ENCODE measurements at regions not wholly inside any gene's neighbourhood (a gene's known extent, or its start where the extent isn't known, plus 50 kb on each side); places are given as distances from the start of the nearest gene placed in this dataset.

DNA sequence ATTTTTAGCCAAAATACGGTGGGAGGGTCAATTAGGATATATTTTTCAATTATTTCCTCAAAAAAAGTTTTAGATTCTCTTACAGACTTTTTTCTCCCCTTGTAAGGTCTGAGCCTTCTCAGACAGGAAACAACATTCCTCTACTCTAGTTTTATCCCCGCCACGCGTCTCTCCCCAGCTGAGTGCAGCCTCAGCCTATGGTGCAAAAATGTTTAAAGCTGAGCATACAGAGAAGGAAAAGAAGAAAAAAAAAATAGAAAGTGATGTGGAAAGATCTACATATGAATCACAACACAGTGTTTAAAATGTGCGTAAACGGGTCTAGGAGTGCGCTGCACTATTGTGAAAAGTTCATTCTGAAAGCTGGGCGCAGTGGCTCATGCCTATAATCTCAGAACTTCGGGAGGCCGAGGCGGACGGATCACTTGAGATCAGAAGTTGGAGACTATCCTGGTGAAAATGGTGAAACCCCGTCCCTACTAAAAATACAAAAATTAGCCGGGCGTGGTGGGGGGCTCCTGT is 159.0 kb downstream of the TRIM27 start:
- H3K36me3 ChIP-seq (ENCODE audit: control insufficient read depth, insufficient read depth, low read length), result no peaks in the 10 kb centered on the region
- H3K27me3 ChIP-seq (ENCODE audit: control insufficient read depth, insufficient read depth, low read length), result peaks cover 40% of the 10 kb centered on the region
- no peak overlapping the region for H3K4me3 ChIP-seq (ENCODE audit: low read depth, low read length)
- no peaks in the 10 kb centered on the region for H3K4me1 ChIP-seq (ENCODE audit: control insufficient read depth, insufficient read depth, low read length, poor library complexity, severe bottlenecking)
- H3K36me3 Mint-ChIP-seq, result peaks cover 4% of the 10 kb centered on the region
- H3K27me3 Mint-ChIP-seq, result peaks cover 62% of the 10 kb centered on the region
- H3K4me1 Mint-ChIP-seq, result no peaks in the 10 kb centered on the region
- H3K27ac Mint-ChIP-seq, result no peak overlapping the region
- H3K9me3 Mint-ChIP-seq, result peaks cover 0 to 24% (median 7%) of the 10 kb centered on the region in 7 donors
- peaks cover 6 to 17% of the 10 kb centered on the region in 2 experiments for H3K9me3 ChIP-seq (ENCODE audit: control insufficient read depth in 2 of 2, low read length in 2 of 2)
- ATAC-seq (ENCODE audit: low read depth in 2 of 2) (no peak), DNase-seq (no peak)
- no peak overlapping the region for H3K27ac ChIP-seq (ENCODE audit: insufficient read depth, low read length, poor library complexity, severe bottlenecking)
- peak overlapping the region in 1 of 4 donors; percentile 36 for H3K4me3 Mint-ChIP-seq

DNA sequence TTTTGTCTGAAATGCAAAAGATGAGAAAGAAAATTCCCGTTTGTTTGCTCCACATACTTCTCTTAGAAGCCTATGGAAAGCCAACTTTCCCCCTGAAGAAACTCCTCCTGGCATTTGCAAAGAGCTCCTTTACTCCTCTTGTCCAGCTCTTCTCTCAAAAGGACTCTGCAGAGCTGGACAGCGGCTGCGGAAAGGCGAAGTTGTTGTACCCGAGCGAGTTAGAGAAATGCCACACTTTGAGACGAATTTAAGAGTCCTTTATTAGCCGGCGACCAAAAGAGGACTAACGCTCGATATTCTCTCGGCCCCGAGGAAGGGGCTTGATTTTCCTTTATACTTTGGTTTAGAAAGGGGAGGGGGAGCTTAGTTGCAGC is 157.8 kb downstream of the TRIM27 start:
- Histone ChIP-seq H3K27ac (ENCODE audit: insufficient read depth, low read length, poor library complexity, severe bottlenecking) (no peak overlapping the region), H3K36me3 (ENCODE audit: control insufficient read depth, insufficient read depth, low read length) (no peaks in the 10 kb centered on the region), H3K27me3 (ENCODE audit: control insufficient read depth, insufficient read depth, low read length) (peaks cover 45% of the 10 kb centered on the region), H3K9me3 (ENCODE audit: control insufficient read depth in 2 of 2, low read length in 2 of 2) (peaks cover 6 to 24% of the 10 kb centered on the region in 2 experiments), H3K4me3 (ENCODE audit: low read depth, low read length) (no peak overlapping the region), H3K4me1 (ENCODE audit: control insufficient read depth, insufficient read depth, low read length, poor library complexity, severe bottlenecking) (no peaks in the 10 kb centered on the region)
- H3K4me3 Mint-ChIP-seq, result no peak overlapping the region
- ATAC-seq (ENCODE audit: low read depth in 2 of 2) (no peak), DNase-seq (no peak)
- peaks cover 0 to 25% (median 7%) of the 10 kb centered on the region in 7 donors for H3K9me3 Mint-ChIP-seq
- H3K36me3 Mint-ChIP-seq, result peaks cover 4% of the 10 kb centered on the region
- no peak overlapping the region for H3K27ac Mint-ChIP-seq
- peaks cover 73% of the 10 kb centered on the region for H3K27me3 Mint-ChIP-seq
- no peaks in the 10 kb centered on the region for H3K4me1 Mint-ChIP-seq

DNA sequence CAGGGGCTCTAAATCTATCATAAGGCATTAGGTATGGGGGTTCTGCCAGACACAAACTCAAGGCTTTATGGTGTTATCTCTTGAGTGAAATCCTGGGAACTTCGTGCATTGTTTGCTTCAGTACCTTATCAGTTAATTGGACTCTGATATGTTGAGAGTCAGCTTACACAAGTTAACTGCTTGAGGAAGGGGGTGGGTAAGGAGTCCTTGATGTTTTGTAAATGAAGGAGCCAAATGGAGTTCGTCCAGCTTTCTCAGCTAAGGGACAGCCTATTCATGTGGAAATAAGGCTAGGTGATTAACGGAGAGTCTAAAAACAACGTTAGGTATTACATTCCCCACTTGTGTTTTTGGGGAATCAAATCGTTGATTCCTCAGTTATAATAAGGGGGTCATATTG is 157.4 kb downstream of the TRIM27 start:
- Histone ChIP-seq H3K27ac (ENCODE audit: insufficient read depth, low read length, poor library complexity, severe bottlenecking) (no peak overlapping the region), H3K4me3 (ENCODE audit: low read depth, low read length) (no peak overlapping the region), H3K4me1 (ENCODE audit: control insufficient read depth, insufficient read depth, low read length, poor library complexity, severe bottlenecking) (no peaks in the 10 kb centered on the region), H3K9me3 (ENCODE audit: control insufficient read depth in 2 of 2, low read length in 2 of 2) (peaks cover 6 to 24% of the 10 kb centered on the region in 2 experiments), H3K27me3 (ENCODE audit: control insufficient read depth, insufficient read depth, low read length) (peaks cover 50% of the 10 kb centered on the region), H3K36me3 (ENCODE audit: control insufficient read depth, insufficient read depth, low read length) (no peaks in the 10 kb centered on the region)
- Mint-ChIP-seq H3K27ac (no peak overlapping the region), H3K4me3 (no peak overlapping the region), H3K4me1 (no peaks in the 10 kb centered on the region), H3K36me3 (peaks cover 4% of the 10 kb centered on the region), H3K9me3 (peaks cover 0 to 29% (median 7%) of the 10 kb centered on the region in 7 donors), H3K27me3 (peaks cover 78% of the 10 kb centered on the region)
- ATAC-seq (ENCODE audit: low read depth in 2 of 2), result no peak
- no peak for DNase-seq

DNA sequence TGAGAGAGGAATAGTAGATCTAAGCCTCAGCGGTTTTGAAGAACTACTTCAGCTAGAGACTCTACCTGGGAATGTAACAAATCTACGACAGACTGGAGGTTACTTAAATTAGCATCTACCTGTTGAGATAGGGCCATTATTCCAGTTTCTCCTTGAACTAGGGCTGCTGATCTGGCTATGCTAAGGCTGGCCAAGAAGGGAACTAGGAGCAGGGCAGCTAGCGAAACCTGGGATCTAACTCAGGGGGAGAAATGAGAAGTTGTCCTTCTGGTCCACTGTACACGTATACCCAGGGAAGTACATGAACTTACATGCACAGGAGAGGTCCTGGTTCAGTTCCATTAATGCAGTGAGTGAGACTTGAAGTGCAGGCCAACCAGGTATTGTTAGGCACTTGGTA is 156.7 kb downstream of the TRIM27 start:
- H3K4me3 Mint-ChIP-seq, result no peak overlapping the region
- peaks cover 85% of the 10 kb centered on the region for H3K27me3 Mint-ChIP-seq
- peaks cover 4% of the 10 kb centered on the region for H3K36me3 Mint-ChIP-seq
- H3K36me3 ChIP-seq (ENCODE audit: control insufficient read depth, insufficient read depth, low read length), result no peaks in the 10 kb centered on the region
- no peak overlapping the region for H3K4me3 ChIP-seq (ENCODE audit: low read depth, low read length)
- H3K27me3 ChIP-seq (ENCODE audit: control insufficient read depth, insufficient read depth, low read length), result peaks cover 56% of the 10 kb centered on the region
- no peaks in the 10 kb centered on the region for H3K4me1 ChIP-seq (ENCODE audit: control insufficient read depth, insufficient read depth, low read length, poor library complexity, severe bottlenecking)
- DNase-seq (no peak), ATAC-seq (ENCODE audit: low read depth in 2 of 2) (no peak)
- H3K9me3 ChIP-seq (ENCODE audit: control insufficient read depth in 2 of 2, low read length in 2 of 2), result peaks cover 6 to 24% of the 10 kb centered on the region in 2 experiments
- H3K9me3 Mint-ChIP-seq, result peaks cover 0 to 31% (median 7%) of the 10 kb centered on the region in 7 donors
- H3K4me1 Mint-ChIP-seq, result no peaks in the 10 kb centered on the region
- H3K27ac Mint-ChIP-seq, result no peak overlapping the region
- no peak overlapping the region for H3K27ac ChIP-seq (ENCODE audit: insufficient read depth, low read length, poor library complexity, severe bottlenecking)

DNA sequence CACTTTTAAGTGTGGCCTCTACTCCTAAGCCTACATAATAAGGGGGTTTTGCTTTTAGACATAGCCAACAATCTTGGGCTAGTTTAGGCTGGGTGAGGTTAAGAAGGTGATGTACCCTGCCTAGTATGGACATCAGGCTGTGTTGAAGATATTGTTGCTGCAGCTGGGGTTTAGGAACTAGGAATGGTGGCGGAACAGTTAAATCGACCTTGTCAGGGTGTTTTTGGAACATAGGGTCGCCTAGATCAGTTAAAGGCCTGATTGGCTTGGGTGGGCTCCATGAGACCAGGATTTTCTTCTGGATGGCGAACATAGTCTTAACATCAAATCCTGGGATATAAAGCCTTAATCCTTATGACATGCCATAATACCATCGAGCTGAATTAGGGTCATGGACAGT is 156.1 kb downstream of the TRIM27 start:
- Histone ChIP-seq H3K9me3 (ENCODE audit: control insufficient read depth in 2 of 2, low read length in 2 of 2) (peaks cover 6 to 24% of the 10 kb centered on the region in 2 experiments), H3K4me3 (ENCODE audit: low read depth, low read length) (no peak overlapping the region), H3K27me3 (ENCODE audit: control insufficient read depth, insufficient read depth, low read length) (peaks cover 62% of the 10 kb centered on the region), H3K36me3 (ENCODE audit: control insufficient read depth, insufficient read depth, low read length) (no peaks in the 10 kb centered on the region), H3K4me1 (ENCODE audit: control insufficient read depth, insufficient read depth, low read length, poor library complexity, severe bottlenecking) (no peaks in the 10 kb centered on the region), H3K27ac (ENCODE audit: insufficient read depth, low read length, poor library complexity, severe bottlenecking) (no peak overlapping the region)
- H3K4me3 Mint-ChIP-seq, result no peak overlapping the region
- peaks cover 87% of the 10 kb centered on the region for H3K27me3 Mint-ChIP-seq
- DNase-seq, result no peak
- no peak for ATAC-seq (ENCODE audit: low read depth in 2 of 2)
- no peak overlapping the region for H3K27ac Mint-ChIP-seq
- peaks cover 0 to 1% (median under 1%) of the 10 kb centered on the region in 4 donors for H3K4me1 Mint-ChIP-seq
- H3K9me3 Mint-ChIP-seq, result peaks cover 0 to 31% (median 7%) of the 10 kb centered on the region in 7 donors
- peaks cover 4% of the 10 kb centered on the region for H3K36me3 Mint-ChIP-seq

DNA sequence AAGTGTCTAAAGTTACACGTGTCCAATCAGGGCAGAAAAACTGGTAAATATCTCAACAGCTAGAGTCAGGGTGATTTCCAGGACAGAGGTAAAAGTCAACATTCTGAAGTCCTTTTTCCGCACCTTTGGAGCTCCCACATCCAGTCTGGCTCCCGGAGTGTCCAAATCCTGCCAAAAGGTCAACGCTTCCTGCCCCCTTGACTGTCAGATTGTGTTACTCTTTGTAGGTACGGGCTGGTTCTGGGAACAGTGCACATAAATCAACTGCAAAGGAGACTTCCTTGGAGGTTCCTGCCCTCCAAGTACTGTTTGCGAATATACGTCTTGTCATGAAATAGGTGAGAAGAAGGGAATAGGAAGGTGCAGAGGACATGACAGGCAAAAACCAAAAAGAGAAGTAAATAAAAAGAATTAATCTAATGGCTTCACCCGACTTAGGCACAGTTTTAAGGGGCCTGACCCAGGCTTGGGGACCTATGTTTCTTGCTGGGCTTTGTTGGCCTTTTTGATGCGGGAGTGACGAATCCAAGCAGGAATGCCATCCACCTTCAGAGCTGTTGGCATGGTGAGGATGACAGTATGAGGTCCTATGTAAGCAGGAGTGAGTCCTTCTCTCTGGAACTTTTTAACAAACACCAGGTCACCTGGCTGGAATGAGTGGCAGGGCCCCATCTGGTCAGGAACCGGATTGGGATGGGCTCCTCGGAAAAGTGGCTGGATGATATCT is 155.4 kb downstream of the TRIM27 start:
- H3K4me3 ChIP-seq (ENCODE audit: low read depth, low read length), result no peak overlapping the region
- DNase-seq (no peak), ATAC-seq (ENCODE audit: low read depth in 2 of 2) (no peak)
- no peaks in the 10 kb centered on the region for H3K4me1 ChIP-seq (ENCODE audit: control insufficient read depth, insufficient read depth, low read length, poor library complexity, severe bottlenecking)
- Mint-ChIP-seq H3K27ac (no peak overlapping the region), H3K9me3 (peaks cover 0 to 37% (median 7%) of the 10 kb centered on the region in 7 donors), H3K4me1 (peaks cover 0 to 7% (median 3%) of the 10 kb centered on the region in 4 donors), H3K36me3 (peaks cover 4% of the 10 kb centered on the region), H3K27me3 (peaks cover 89% of the 10 kb centered on the region), H3K4me3 (no peak overlapping the region)
- H3K9me3 ChIP-seq (ENCODE audit: control insufficient read depth in 2 of 2, low read length in 2 of 2), result peaks cover 6 to 23% of the 10 kb centered on the region in 2 experiments
- H3K27ac ChIP-seq (ENCODE audit: insufficient read depth, low read length, poor library complexity, severe bottlenecking), result no peak overlapping the region
- H3K36me3 ChIP-seq (ENCODE audit: control insufficient read depth, insufficient read depth, low read length), result no peaks in the 10 kb centered on the region
- H3K27me3 ChIP-seq (ENCODE audit: control insufficient read depth, insufficient read depth, low read length), result peaks cover 66% of the 10 kb centered on the region

DNA sequence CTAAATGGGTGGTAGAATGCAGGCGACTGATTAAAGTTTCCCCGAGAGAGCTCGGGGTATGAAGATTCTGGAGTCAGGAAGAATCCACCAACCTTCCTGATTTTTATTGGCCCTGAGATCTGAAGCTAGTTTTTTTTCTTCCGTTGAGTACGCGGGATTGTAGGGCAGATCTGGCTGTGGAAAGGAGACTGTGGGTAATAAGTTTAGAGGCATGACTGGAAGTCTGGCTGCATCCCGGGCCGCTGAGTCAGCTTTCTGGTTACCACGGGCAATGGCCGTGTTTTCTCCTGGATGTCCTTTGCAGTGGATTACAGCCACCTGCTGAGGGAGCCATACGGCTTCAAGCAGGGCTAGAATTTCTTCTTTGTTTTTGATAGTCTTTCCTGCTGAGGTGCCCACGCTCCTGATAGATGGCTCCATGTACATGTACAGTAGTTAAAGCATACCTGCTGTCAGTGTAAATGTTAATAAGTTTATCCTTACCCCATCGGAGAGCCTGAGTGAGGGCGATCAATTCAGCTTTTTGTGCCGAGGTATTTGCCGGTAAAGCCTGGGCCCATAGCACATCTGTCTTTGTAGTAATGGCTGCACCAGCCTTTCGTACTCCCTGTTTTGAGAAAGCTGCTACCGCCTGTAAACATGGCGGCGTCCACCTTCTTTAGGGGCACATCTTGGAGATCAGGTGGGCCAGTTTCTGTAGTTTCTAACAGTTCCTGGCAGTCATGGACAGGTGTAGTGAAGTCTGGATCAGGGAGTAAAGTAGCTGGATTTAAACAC is 154.0 kb downstream of the TRIM27 start:
- DNase-seq (no peak), ATAC-seq (ENCODE audit: low read depth in 2 of 2) (no peak)
- Mint-ChIP-seq H3K27me3 (peaks cover 99% of the 10 kb centered on the region), H3K27ac (no peak overlapping the region), H3K4me3 (no peak overlapping the region), H3K4me1 (peaks cover 0 to 11% (median 5%) of the 10 kb centered on the region in 4 donors), H3K9me3 (peaks cover 0 to 44% (median 9%) of the 10 kb centered on the region in 7 donors), H3K36me3 (peaks cover 11% of the 10 kb centered on the region)
- Histone ChIP-seq H3K9me3 (ENCODE audit: control insufficient read depth in 2 of 2, low read length in 2 of 2) (peaks cover 10 to 29% of the 10 kb centered on the region in 2 experiments), H3K27ac (ENCODE audit: insufficient read depth, low read length, poor library complexity, severe bottlenecking) (no peak overlapping the region), H3K4me3 (ENCODE audit: low read depth, low read length) (no peak overlapping the region), H3K4me1 (ENCODE audit: control insufficient read depth, insufficient read depth, low read length, poor library complexity, severe bottlenecking) (no peaks in the 10 kb centered on the region), H3K27me3 (ENCODE audit: control insufficient read depth, insufficient read depth, low read length) (peaks cover 72% of the 10 kb centered on the region), H3K36me3 (ENCODE audit: control insufficient read depth, insufficient read depth, low read length) (no peaks in the 10 kb centered on the region)

All from CD4-positive, CD25-positive, alpha-beta regulatory T cell (primary cell).